ENCODE measurements at regions not wholly inside any gene's neighbourhood (a gene's known extent, or its start where the extent isn't known, plus 50 kb on each side); places are given as distances from the start of the nearest gene placed in this dataset.

DNA sequence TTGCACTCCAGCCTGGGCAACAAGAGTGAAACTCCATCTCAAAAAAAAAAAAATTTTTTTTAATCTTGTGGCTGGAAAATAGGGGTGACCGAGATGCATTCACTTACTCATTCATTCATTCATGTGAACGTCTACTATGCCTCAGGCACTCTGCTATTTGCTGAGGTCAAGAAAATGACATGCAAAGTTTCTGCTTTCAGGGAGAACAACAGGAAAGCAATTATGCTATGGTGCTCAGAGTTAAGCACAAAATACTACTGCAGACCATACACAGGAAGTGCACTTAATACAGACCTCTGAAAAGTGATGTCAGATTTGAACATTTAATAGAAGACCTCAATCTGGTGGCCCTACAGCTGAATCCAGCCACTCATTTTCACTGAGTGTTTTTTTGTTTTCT lies 59.6 kb upstream of the DUSP21 start:
- TF ChIP-seq, protein P1, sequence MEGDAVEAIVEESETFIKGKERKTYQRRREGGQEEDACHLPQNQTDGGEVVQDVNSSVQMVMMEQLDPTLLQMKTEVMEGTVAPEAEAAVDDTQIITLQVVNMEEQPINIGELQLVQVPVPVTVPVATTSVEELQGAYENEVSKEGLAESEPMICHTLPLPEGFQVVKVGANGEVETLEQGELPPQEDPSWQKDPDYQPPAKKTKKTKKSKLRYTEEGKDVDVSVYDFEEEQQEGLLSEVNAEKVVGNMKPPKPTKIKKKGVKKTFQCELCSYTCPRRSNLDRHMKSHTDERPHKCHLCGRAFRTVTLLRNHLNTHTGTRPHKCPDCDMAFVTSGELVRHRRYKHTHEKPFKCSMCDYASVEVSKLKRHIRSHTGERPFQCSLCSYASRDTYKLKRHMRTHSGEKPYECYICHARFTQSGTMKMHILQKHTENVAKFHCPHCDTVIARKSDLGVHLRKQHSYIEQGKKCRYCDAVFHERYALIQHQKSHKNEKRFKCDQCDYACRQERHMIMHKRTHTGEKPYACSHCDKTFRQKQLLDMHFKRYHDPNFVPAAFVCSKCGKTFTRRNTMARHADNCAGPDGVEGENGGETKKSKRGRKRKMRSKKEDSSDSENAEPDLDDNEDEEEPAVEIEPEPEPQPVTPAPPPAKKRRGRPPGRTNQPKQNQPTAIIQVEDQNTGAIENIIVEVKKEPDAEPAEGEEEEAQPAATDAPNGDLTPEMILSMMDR (IDR thresholded peaks at IDR 0.05) = no peak
- no peak for TF ChIP-seq POLR2A (IDR thresholded peaks at IDR 0.05)

Data from thyroid gland (tissue), 4 donors.